ENCODE measurements at regions not wholly inside any gene's neighbourhood (a gene's known extent, or its start where the extent isn't known, plus 50 kb on each side); places are given as distances from the start of the nearest gene placed in this dataset.

GRCh38 chrX:109134777-109135176 lies 347.1 kb downstream of the GUCY2F start:
- TF ChIP-seq POLR2A (IDR thresholded peaks at IDR 0.05), result no peak
- TF ChIP-seq CTCF (IDR thresholded peaks at IDR 0.05), result no peak
